NOMO-1 treated with DMSO at 0.1 percent for 48 hours (cell line): ENCODE measurements at regions not wholly inside any gene's neighbourhood (a gene's known extent, or its start where the extent isn't known, plus 50 kb on each side); places are given as distances from the start of the nearest gene placed in this dataset.
"Not testable (repeated sequence)": the region's sequence is repeated elsewhere in the genome, so short reads cannot be mapped to it uniquely, and the experiment has no call there.

ENCODE experiments used
- DNase-seq: peaks from one replicate; lab custom pipeline; 2025; ENCODE audit not compliant: unreplicated experiment; lab: John Stamatoyannopoulos, UW

GRCh38 chr3:187795207-187795960 lies 50.1 kb upstream of the BCL6 start:
- no peak for DNase-seq

- peak; percentile 83 for DNase-seq
Observed at GRCh38 chr3:187798126-187798525, 52.9 kb upstream of the BCL6 start.

GRCh38 chr3:187798531-187799530 lies 53.6 kb upstream of the BCL6 start:
- peak; percentile 47 for DNase-seq

GRCh38 chr3:187799942-187800641 lies 54.8 kb upstream of the BCL6 start:
- no peak for DNase-seq

- DNase-seq: no peak
Observed at GRCh38 chr3:187801152-187801551, 55.9 kb upstream of the BCL6 start.

GRCh38 chr3:187802203-187802927 lies 57.1 kb upstream of the BCL6 start:
- DNase-seq: no peak

- DNase-seq: no peak
Observed at GRCh38 chr3:187802928-187803259, 57.6 kb upstream of the BCL6 start.

- DNase-seq: no peak
Observed at GRCh38 chr3:187804120-187804744, 59.0 kb upstream of the BCL6 start.

GRCh38 chr3:187804745-187805121 lies 59.5 kb upstream of the BCL6 start:
- no peak for DNase-seq

- no peak for DNase-seq
Observed at GRCh38 chr3:187805774-187806173, 60.5 kb upstream of the BCL6 start.

GRCh38 chr3:187807086-187807862 lies 62.0 kb upstream of the BCL6 start:
- DNase-seq: no peak

- DNase-seq: no peak
Observed at GRCh38 chr3:187808527-187808895, 63.2 kb upstream of the BCL6 start.

- no peak for DNase-seq
Observed at GRCh38 chr3:187809612-187809991, 64.3 kb upstream of the BCL6 start.

- DNase-seq: no peak
Observed at GRCh38 chr3:187810021-187810446, 64.8 kb upstream of the BCL6 start.

GRCh38 chr3:187811585-187812250 lies 66.5 kb upstream of the BCL6 start:
- DNase-seq: peak; percentile 36

- no peak for DNase-seq
Observed at GRCh38 chr3:187812496-187812895, 67.2 kb upstream of the BCL6 start.

GRCh38 chr3:187813198-187813597 lies 67.9 kb upstream of the BCL6 start:
- no peak for DNase-seq

GRCh38 chr3:187817766-187818165 lies 72.5 kb upstream of the BCL6 start:
- DNase-seq: not testable (repeated sequence)

- no peak for DNase-seq
Observed at GRCh38 chr3:187821616-187822317, 76.5 kb upstream of the BCL6 start.
